ENCODE measurements at regions not wholly inside any gene's neighbourhood (a gene's known extent, or its start where the extent isn't known, plus 50 kb on each side); places are given as distances from the start of the nearest gene placed in this dataset.
"Not testable (repeated sequence)": the region's sequence is repeated elsewhere in the genome, so short reads cannot be mapped to it uniquely, and the experiment has no call there.

DNA sequence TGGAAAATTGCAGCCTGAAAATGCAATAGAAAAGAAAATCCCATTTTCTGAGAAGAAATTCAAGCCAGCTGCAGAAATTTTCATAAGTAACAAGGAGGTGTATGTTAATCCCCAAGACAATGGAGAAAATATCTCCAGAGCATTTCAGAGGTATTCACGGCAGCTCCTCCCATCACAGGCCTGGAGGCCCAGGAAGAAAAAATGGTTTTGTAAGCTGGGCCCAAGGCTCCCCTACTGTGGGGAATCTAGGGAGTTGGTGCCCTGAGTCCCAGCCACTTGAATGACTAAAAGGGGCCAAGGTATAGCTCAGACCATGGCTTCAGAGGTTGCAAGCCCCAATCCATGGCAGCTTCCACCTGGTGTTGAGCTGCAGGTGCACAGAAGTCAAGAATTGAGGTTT, 93.3 kb upstream of the ZNF267 start:
- no peak for TF ChIP-seq CTCF (IDR thresholded peaks at IDR 0.05; ENCODE audit: insufficient read depth, low read length, poor library complexity, severe bottlenecking)
- H3K4me3 ChIP-seq (ENCODE audit: low read depth, low read length): no peak overlapping the region
- H3K36me3 ChIP-seq (ENCODE audit: control insufficient read depth, insufficient read depth, low read length): no peaks in the 10 kb centered on the region
- no peaks in the 10 kb centered on the region for H3K27me3 ChIP-seq (ENCODE audit: control insufficient read depth, insufficient read depth, low read length)
- no peak for DNase-seq (ENCODE audit: low read depth)

- no peaks in the 10 kb centered on the region for H3K36me3 ChIP-seq (ENCODE audit: control insufficient read depth, insufficient read depth, low read length)
- TF ChIP-seq CTCF (IDR thresholded peaks at IDR 0.05; ENCODE audit: insufficient read depth, low read length, poor library complexity, severe bottlenecking): no peak
- no peak for DNase-seq (ENCODE audit: low read depth)
- no peak overlapping the region for H3K4me3 ChIP-seq (ENCODE audit: low read depth, low read length)
- no peaks in the 10 kb centered on the region for H3K27me3 ChIP-seq (ENCODE audit: control insufficient read depth, insufficient read depth, low read length)
Observed at GRCh38 chr16:31785126-31785525, 88.5 kb upstream of the ZNF267 start.

GRCh38 chr16:31807086-31807485, 66.5 kb upstream of the ZNF267 start:
- Histone ChIP-seq H3K4me3 (ENCODE audit: low read depth, low read length) (no peak overlapping the region), H3K27me3 (ENCODE audit: control insufficient read depth, insufficient read depth, low read length) (no peaks in the 10 kb centered on the region), H3K36me3 (ENCODE audit: control insufficient read depth, insufficient read depth, low read length) (no peaks in the 10 kb centered on the region)
- no peak for DNase-seq (ENCODE audit: low read depth)
- TF ChIP-seq CTCF (IDR thresholded peaks at IDR 0.05; ENCODE audit: insufficient read depth, low read length, poor library complexity, severe bottlenecking): no peak

DNA sequence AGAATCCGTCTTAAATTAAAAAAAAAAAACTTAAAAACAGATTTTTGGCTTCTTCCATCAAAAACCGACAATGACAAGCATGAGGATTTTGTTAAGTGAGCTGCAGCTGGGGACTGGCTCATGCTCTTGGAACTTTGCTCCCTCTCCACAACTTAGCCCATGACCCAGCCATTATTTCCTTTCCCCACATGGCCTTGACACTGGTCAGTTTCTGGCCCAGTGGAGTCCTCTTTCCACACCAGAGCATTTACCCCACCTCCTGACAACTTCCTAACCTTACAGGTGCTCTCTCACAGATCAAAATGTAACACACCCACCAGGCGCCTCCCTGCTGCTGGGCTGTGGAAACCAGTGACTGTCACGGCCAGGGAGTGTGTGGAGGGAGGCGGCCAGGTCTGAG, 62.7 kb upstream of the ZNF267 start:
- DNase-seq (ENCODE audit: low read depth): no peak
- no peak for TF ChIP-seq CTCF (IDR thresholded peaks at IDR 0.05; ENCODE audit: insufficient read depth, low read length, poor library complexity, severe bottlenecking)
- no peaks in the 10 kb centered on the region for H3K36me3 ChIP-seq (ENCODE audit: control insufficient read depth, insufficient read depth, low read length)
- no peaks in the 10 kb centered on the region for H3K27me3 ChIP-seq (ENCODE audit: control insufficient read depth, insufficient read depth, low read length)
- H3K4me3 ChIP-seq (ENCODE audit: low read depth, low read length): no peak overlapping the region

DNA sequence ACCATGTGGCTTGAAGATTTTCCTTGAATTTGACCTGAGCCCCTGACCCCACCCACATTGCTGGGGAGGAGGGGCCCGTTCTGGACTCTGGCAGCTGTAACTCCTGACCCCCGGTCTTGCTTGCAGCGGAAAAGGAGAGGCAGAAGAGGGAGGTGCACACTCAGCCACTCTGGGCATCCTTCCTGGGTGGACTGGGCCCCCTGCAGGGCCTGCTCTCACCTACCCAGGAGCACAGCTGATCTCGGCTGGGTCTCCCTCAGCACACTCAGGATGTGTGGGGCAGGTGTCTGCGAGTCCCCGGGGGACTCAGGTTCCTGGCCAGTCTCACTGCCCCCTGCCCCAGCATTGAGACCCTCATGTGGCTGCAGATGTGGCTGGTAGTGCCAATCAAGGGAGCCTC, 57.5 kb upstream of the ZNF267 start:
- not testable (repeated sequence) for H3K4me3 ChIP-seq (ENCODE audit: low read depth, low read length); DNase-seq (ENCODE audit: low read depth); H3K27me3 ChIP-seq (ENCODE audit: control insufficient read depth, insufficient read depth, low read length)

DNA sequence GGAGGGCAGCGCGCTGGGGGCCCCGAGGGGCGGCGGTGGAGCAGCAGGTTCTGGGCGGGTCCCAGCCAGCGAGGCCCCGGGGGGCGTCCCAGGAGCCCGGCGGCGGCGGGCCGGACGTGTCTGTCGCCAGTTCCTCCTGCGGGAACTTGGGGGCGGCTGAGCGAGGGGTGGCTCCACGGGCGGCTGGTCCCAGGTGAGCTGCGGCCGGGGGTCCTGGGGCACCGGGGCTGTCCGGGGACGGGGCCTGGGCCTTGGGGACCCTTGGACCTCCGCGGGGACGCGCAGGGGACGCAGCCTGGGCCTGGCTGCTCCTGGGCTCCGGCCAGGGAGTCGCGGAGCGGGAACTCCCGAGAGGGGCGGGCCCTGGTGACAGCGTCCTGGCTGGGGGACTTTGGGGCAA, 54.2 kb upstream of the ZNF267 start:
- H3K4me3 ChIP-seq (ENCODE audit: low read depth, low read length): no peak overlapping the region
- DNase-seq (ENCODE audit: low read depth): no peak
- no peaks in the 10 kb centered on the region for H3K36me3 ChIP-seq (ENCODE audit: control insufficient read depth, insufficient read depth, low read length)
- no peak for TF ChIP-seq CTCF (IDR thresholded peaks at IDR 0.05; ENCODE audit: insufficient read depth, low read length, poor library complexity, severe bottlenecking)
- H3K27me3 ChIP-seq (ENCODE audit: control insufficient read depth, insufficient read depth, low read length): no peaks in the 10 kb centered on the region

More for the DNA sequence above, 57.5 kb upstream of the ZNF267 start:
- not testable (repeated sequence) for H3K36me3 ChIP-seq (ENCODE audit: control insufficient read depth, insufficient read depth, low read length)
